GM18951 (cell line): ENCODE measurements at regions not wholly inside any gene's neighbourhood (a gene's known extent, or its start where the extent isn't known, plus 50 kb on each side); places are given as distances from the start of the nearest gene placed in this dataset.

Experiments
- POLR2A ChIP-seq: IDR thresholded peaks from 4 replicates; pipeline ENCODE4 v1.6.1; 2011; ENCODE audit warnings: mild to moderate bottlenecking; ENCODE audit not compliant: insufficient read length, insufficient read depth; ENCODE audit errors: extremely low read depth
- in situ Hi-C: fragments of 300-500 bp; cut with MboI; formaldehyde crosslinking; loops from one replicate; pipeline ENCODE4 v1.12.0; 2022; ENCODE audit warnings: low sequenced_read_pairs, mixed read lengths, inconsistent platforms; ENCODE audit not compliant: unreplicated experiment

- no peak for TF ChIP-seq POLR2A
- in situ Hi-C loops, result no loop called here
Measured at GRCh38 chr2:43041173-43041591, 185.2 kb downstream of the ZFP36L2 start.

GRCh38 chr2:43040084-43040854 is 186.1 kb downstream of the ZFP36L2 start:
- no peak for TF ChIP-seq POLR2A
- in situ Hi-C loops, result no loop called here

GRCh38 chr2:43039376-43040080 is 186.9 kb downstream of the ZFP36L2 start:
- TF ChIP-seq POLR2A, result no peak
- in situ Hi-C loops, result no loop called here

DNA sequence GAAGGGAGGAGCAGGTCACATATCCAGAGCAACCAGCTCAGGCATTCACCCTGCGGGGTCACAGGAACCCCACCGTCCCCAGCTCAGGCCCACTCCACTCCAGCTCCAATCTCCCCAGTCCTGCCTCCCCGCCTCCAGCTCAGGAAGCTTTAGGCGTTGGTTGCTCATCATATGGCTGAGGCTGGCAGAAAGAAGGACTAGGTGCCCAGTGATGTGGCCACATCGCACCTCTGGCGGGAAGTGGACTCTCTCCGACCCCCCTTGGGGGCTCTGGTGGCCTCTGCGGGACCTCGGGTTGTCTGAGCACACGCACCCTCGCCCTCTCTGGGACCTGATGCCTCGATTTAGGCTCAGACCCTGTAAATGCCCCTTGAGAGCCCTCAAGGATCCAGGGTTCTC is 187.7 kb downstream of the ZFP36L2 start:
- TF ChIP-seq POLR2A, result no peak
- in situ Hi-C loops, result no loop called here

DNA sequence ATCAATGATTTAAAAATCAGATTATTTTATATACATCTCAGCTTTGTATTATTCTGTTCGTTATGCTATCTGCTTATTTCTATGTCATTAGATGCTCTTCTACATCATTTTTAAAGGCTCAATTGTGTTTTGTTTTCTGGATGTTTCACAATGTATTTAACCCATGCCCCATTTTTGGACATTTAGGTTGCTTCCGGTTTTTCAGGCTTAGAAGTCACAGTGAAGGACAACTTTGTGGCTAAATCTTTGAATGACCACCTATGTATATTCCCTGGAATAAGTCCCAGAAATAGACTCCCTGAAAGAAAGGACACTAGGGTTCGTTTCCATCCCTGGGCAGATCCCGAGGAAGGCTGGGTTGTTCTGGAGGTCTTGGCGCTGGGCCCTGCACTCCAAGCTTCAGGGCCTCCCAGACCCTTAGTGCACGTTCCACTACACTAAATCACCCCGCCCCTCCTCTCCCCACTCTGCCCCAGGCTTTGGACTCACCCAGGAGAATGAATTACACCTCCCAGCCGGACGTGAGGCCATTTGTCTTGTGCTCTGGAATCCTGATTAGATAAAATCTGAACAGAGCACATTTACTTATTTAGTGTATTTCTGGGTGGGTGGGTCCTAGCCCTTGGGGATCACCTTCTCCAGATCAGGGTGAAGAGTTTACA is 188.2 kb downstream of the ZFP36L2 start:
- in situ Hi-C loops, result no loop called here
- no peak for TF ChIP-seq POLR2A

DNA sequence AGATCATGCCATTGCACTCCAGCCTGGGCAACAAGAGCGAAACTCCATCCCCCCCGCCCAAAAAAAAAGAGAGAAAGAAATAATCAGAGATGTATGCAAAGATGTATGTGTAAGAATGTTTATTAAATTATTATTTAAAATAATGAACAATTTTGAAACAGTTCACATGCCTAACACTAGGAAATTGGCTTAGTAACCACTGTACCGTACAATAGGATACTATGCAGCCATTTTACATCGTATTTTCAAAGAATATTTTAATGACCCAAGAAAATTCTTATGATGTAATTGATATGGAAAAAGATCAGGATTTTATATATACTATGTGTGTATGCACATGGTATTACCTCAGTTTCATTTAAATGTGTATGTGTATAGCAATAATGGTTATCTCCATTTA is 190.5 kb downstream of the ZFP36L2 start:
- TF ChIP-seq POLR2A, result no peak
- in situ Hi-C loops, result no loop called here

- TF ChIP-seq POLR2A, result no peak
- in situ Hi-C loops, result no loop called here
Measured at GRCh38 chr2:43034921-43035320, 191.5 kb downstream of the ZFP36L2 start.

- in situ Hi-C loops, result no loop called here
- no peak for TF ChIP-seq POLR2A
Measured at GRCh38 chr2:43034242-43034619, 192.2 kb downstream of the ZFP36L2 start.

DNA sequence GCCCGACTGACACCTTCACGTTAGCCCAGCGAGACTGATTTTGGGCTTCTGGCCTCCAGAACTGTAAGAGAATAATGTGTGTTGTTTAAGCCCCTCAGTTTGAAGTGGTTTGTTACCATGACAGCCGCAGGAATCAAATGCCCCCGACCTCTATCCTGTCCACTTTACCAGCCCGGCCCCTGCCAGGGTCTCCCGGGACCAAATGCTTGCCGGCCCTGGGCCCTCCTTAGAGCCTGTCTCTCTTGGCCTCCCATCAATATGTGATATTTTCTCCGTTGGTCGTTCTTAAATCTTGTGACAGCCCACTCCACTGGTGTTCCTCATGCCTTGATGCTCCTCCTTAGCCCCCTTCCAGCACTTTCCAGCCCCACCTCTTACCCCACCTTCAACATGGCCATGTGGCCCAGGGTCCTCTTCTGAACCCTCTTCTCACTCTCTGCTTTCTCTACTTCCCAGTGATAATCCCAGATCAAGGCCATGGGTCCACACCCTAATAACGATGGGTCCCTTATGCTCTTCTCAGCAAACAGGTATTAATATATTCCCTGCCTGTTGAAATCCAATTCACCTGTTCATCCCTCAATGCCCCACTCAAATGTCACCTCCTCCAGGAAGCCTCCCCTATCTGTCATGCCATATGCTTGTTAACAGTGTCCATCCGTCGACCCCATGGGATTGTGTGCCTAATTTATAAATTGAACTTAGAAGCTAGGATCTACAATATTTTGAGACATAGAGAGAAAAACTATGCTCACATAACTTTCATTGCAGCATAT is 192.8 kb downstream of the ZFP36L2 start:
- in situ Hi-C loops, result no loop called here
- no peak for TF ChIP-seq POLR2A

- TF ChIP-seq POLR2A, result no peak
- in situ Hi-C loops, result no loop called here
Measured at GRCh38 chr2:43033016-43033270, 193.5 kb downstream of the ZFP36L2 start.

- in situ Hi-C loops, result no loop called here
Measured at GRCh38 chr2:43032213-43033015, 194.0 kb downstream of the ZFP36L2 start.

GRCh38 chr2:43031471-43032212 is 194.8 kb downstream of the ZFP36L2 start:
- no peak for TF ChIP-seq POLR2A
- in situ Hi-C loops, result no loop called here

More at GRCh38 chr2:43032213-43033015, 194.0 kb downstream of the ZFP36L2 start:
- TF ChIP-seq POLR2A, result no peak
